Loucy (cell line): ENCODE measurements at regions not wholly inside any gene's neighbourhood (a gene's known extent, or its start where the extent isn't known, plus 50 kb on each side); places are given as distances from the start of the nearest gene placed in this dataset.

Experiments used
- CTCF ChIP-seq: fragments of 200-600 bp; sonication (generic); conservative IDR thresholded peaks from 2 replicates; pipeline ENCODE4 v1.5.1; 2014; ENCODE audit warnings: mild to moderate bottlenecking, antibody characterized with exemption, low read length
- EZH2phosphoT487 ChIP-seq: fragments of 200-600 bp; IDR thresholded peaks from 2 replicates; pipeline ENCODE4 v1.6.1; 2018; ENCODE audit warnings: antibody characterized with exemption, mild to moderate bottlenecking, moderate library complexity, borderline replicate concordance

GRCh38 chr7:118061386-118061785 is 122.6 kb upstream of the LSM8 start:
- TF ChIP-seq CTCF (no peak), EZH2phosphoT487 (no peak)
